ENCODE measurements at regions not wholly inside any gene's neighbourhood (a gene's known extent, or its start where the extent isn't known, plus 50 kb on each side); places are given as distances from the start of the nearest gene placed in this dataset.

- TF ChIP-seq NRF1 (IDR thresholded peaks at IDR 0.05; ENCODE audit: low read depth, low read length) (no peak), CTCF (IDR thresholded peaks at IDR 0.05) (no peak), TAF1 (IDR thresholded peaks at IDR 0.05; ENCODE audit: borderline replicate concordance, low read depth, low read length) (no peak), SIN3A (IDR thresholded peaks at IDR 0.05; ENCODE audit: borderline replicate concordance, low read depth, low read length) (no peak), POLR2AphosphoS5 (IDR thresholded peaks at IDR 0.05; ENCODE audit: low read depth, low read length) (no peak), SMC3 (IDR thresholded peaks at IDR 0.05; ENCODE audit: low read depth, low read length) (no peak), TEAD4 (IDR thresholded peaks at IDR 0.05; ENCODE audit: borderline replicate concordance, insufficient read depth) (no peak), ZBTB33 (IDR thresholded peaks at IDR 0.05; ENCODE audit: borderline replicate concordance, low read depth) (no peak; the same call in 1 of the 2 replicates), TCF12 (IDR thresholded peaks at IDR 0.05) (no peak), RFX5 (IDR thresholded peaks at IDR 0.05; ENCODE audit: low read length) (no peak), USF2 (IDR thresholded peaks at IDR 0.05; ENCODE audit: borderline replicate concordance, low read depth, low read length) (no peak), MXI1 (IDR thresholded peaks at IDR 0.05; ENCODE audit: low read depth, low read length) (no peak), REST (IDR thresholded peaks at IDR 0.05; ENCODE audit: low read depth, low read length) (no peak)
Observed at GRCh38 chr21:8993943-8994639, 1527.3 kb upstream of the TPTE start.

Data from SK-N-SH (cell line).